CD4-positive, alpha-beta T cell treated with Interleukin-15 for 4 hours (primary cell): ENCODE measurements at regions not wholly inside any gene's neighbourhood (a gene's known extent, or its start where the extent isn't known, plus 50 kb on each side); places are given as distances from the start of the nearest gene placed in this dataset.

Source experiments
- DNase-seq: peaks from one replicate; pipeline ENCODE4 v3.0.0-alpha.2; 2020; ENCODE audit warnings: low spot score

DNA sequence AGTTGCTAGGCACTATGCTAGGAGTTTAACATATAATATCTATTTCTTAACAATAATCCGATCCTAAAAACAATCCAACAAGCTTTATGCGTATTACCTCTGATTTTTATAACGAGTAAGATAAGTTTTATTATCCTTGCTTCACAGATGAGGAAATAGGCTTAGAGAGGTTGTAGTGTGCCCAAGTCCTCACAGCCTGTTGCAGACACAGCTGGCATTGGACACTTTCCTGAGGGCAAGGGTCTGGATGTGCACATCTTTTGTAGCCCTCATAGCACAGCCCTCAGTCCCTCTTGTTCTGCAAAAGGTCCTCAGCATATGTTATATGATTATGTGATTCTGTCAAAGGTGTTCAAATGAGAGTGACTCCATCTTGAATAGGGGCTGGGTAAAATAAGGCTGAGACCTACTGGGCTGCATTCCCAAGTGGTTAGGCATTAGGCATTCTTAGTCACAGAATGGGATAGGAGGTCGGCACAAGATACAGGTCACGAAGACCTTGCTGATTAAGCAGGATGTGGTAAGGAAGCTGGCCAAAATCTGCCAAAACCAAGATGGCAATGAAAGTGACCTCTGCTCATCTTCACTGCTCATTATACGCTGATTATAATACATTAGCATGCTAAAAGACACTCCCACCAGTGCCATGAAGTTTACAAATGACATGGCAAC is 75.7 kb upstream of the F3 start:
- DNase-seq = no peak

GRCh38 chr1:94616506-94616905 is 74.9 kb upstream of the F3 start:
- DNase-seq = no peak

- no peak for DNase-seq
Observed at GRCh38 chr1:94614996-94615395, 73.4 kb upstream of the F3 start.

DNA sequence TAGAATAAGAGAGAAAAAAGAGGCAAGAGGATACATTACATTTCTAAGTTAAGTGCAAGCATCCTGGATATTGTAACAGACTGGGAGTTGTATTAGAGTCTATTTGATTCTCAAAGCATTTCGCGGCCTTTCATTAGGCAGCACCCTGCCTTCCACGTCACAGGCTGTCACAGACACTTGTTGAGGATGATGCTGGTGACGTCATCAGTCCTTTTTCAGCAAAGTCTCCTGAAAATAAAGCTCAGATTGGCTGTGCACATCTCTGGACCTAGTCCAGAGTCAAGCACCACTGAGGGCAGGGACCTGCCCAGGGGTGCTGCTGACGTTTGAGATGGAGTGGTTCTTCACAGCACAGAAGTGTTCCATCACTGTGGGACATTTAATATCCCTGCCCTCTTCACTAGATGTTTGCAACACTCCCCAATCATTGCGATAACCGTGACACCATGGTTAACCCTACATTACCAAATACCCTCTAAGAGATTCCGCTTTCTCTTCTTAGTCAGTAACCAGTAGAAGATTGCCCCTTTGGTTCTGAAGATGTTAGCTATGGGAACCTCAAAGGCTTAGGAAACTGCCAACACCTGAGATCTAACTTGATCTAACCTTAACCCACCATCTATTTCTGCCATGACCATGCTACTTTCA is 72.7 kb upstream of the F3 start:
- no peak for DNase-seq

DNA sequence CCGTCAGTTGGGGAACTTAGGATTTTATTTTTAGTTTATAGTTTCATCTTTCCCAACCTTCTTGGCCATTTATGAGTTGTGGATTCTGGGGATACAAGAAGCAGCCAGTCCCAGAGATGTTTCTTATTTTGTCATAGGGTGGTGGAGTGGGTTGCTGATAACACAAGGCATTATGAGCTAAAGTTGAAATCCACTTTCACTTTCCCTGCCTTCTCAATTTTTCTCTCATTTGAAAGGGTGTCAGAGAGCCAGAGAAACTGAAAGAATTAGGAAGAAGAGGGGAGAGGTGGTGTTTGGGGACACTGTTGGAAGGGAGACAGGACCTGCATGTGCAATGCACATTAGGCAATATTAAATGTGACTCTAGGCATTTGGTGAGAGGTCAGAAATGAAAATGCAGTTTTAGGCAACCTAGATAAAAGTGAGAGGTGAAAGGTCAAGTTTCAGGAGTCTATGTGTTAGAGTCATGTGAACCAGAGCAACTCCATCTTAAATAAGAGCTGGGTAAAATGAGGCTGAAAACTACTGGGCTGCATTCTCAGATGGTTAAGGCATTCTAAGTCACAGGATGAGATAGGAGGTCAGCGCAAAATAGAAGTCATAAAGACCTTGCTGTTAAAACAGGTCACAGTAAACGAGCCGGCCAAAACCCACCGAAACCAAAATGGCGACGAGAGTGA is 71.1 kb upstream of the F3 start:
- DNase-seq = no peak

DNA sequence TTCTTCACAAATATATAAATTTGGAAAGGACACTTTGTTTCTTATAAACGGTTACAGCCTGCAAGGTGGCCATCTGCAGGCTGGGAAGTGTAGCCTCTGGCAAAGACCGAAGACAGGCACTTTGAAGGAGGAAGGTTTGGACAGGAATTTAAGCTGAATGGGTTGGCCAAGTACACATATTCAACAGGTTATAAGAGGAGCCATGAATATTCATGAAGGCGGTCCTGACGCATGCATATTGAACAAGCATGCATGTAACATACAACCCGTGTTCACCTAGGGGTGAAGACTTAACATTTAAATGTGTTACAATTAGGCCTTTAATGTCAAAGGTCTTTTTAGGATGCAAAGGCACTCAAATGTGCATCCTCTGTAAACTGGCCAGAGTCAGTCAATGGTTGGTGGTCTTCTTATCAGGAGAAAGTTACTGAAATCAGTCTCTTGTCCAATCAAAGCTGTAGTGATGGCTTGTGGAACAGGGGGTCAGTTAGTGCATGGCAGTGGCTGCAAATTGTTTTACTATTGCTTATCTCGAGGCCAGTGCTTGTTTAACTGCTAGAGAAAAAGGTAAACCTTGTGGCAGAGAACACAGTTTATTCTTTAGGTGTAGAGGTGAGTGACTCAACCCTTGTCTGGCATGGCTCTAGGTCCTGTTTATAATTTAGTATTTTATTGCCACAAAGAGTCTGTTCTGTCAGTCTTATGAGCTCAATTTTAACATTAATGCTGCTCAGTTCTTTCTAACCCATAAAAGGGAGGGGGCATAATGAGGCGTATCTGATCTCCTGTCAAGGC is 70.3 kb upstream of the F3 start:
- DNase-seq = no peak

DNA sequence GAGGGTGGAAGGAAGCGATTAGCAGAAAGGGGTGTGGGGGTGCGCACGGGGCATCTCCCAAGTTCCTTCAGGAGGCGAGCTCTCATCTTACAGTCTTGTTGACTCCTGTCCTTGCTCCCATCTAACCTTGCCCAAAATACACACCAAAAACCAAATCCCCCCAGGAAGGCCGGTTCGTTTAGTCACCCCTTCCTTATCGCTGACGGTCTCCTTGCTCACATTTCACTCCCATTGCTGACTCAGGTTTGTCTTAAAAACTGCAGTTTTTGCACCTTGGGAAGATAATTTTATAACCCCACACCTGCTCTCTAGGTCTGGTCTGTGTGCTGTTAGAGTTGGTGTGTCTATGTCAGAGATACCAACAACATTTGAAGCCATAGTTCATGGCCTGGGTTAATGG is 68.1 kb upstream of the F3 start:
- DNase-seq = no peak

DNA sequence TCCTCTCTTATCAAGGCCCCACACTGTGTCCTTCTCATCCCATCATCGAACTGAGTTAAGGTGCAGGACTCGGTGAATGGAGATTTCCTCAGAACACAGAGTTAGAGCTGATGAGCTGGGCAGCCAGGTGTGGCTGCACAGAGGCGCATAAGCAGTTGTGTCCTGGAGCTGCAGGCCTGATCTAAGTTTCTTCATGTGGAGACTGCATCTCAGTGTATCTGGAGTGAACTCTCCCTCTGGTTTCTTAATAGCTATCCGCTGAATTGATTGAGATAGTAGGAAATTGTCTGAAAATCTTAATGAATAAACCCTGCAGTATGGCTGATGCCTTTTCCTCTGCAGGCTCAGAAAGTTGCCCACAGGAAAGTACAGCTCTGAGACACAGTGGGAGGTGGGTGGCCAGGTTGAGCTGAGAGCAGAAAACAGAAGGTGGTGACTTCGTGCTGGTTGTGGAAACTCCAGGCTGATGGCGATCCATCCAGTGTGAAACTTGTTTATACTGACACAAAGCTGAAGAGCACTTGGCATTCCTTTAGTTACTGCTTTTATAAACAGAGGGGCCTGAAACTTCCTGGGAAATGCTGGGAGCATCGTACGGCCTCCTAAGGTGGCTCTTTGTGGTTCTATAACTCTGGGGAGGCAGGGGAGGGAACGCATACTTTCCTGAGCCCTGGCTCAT is 67.4 kb upstream of the F3 start:
- no peak for DNase-seq

GRCh38 chr1:94608142-94608851 is 66.7 kb upstream of the F3 start:
- no peak for DNase-seq

GRCh38 chr1:94607398-94607797 is 65.8 kb upstream of the F3 start:
- DNase-seq = no peak

- DNase-seq = no peak
Observed at GRCh38 chr1:94606471-94606870, 64.9 kb upstream of the F3 start.

- no peak for DNase-seq
Observed at GRCh38 chr1:94603663-94604062, 62.1 kb upstream of the F3 start.

- DNase-seq = no peak
Observed at GRCh38 chr1:94602802-94603625, 61.5 kb upstream of the F3 start.

DNA sequence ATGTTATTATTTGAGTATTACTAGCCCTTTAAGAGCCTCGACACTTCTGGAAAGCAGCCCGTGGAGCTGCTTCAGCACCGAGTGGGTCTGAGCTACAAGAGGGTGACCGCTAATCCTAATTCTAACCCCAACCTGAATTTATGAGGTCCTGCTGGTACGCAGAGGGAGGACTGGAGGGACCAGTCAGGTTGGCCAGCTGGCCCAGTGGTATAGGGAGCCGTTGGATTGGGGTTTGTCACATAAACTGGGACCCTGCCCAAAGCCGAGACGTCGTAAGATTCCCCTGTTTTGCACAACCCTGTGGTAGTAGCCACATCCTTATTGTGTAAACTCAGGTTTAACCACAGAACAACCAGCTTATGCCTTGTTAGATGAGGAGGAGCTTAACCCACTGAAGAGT is 60.8 kb upstream of the F3 start:
- DNase-seq = peak; percentile 12

- DNase-seq = no peak
Observed at GRCh38 chr1:94600556-94600955, 59.0 kb upstream of the F3 start.

DNA sequence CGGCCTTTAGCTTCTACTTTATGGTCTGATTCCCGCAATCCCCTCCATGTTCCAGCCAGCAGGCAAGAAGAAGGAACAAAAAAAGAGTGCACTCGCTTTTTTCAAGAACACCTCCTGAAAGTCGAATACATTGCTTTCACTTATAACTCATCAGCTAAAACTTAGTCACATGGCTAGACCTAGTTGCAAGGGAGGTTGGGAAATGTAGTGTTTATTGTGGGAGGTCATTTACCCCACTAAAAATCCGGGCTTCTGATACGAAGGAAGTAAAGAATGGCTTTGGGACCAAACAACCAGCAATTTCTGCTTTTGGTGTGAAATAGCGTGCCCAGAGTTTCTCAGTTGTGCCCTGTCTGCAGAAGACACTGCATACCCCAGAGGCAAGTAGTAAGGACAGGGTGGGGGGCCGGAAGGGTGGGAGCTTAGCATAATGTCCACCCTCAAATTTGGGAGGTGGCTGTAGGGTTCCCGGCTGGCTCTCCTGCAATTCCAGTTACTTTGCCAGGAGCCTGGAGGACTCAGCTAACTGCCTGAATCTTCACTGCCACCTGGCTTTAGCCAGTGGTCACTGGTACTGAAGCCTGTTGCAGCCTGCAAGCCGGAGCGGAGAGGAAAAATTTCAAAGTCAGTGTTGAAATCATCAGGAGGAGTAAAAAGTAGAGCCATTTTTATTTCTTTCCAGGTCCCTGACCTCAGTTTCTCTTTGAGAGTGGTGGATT is 57.7 kb upstream of the F3 start:
- no peak for DNase-seq

DNA sequence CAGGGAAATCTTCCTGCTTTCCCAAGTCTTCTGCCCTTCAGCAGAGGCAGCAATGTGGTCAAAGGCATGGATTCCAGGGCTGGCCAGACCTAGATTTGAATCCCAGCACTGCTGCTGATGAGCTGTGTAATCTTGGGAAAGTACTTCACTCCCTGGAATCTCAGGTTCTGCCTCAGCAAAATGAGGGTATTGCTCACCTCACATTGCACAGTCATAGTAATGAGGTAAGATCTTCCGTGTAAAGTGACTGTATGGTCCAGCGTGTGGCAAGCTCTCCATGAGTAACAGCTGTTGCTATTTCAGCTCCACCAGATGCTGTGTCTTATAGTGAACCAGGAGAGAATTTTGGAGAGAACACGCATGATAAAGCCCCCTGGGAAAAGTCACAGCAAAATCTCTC is 56.1 kb upstream of the F3 start:
- DNase-seq = no peak

- DNase-seq = no peak
Observed at GRCh38 chr1:94596260-94596659, 54.7 kb upstream of the F3 start.

- no peak for DNase-seq
Observed at GRCh38 chr1:94595658-94596057, 54.1 kb upstream of the F3 start.

DNA sequence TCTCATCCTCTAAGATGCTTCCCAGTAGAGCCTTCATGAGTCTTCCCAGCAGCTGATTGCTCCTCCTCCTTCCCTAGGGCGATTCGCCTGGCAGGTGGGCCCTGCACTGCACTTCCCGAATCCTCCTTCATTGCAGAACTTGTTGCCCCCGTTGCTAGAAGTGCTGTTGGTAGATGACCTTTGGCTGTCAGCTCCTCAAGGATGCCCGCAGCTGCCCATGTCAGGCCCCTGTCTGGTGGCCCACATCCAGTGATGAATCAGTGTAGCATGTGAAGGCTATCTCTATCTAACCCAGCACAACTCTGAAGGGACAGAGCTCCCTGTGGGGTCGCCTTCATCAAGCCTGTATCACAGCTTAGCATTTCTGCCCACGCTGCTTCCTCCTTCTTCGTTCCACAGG is 52.1 kb upstream of the F3 start:
- no peak for DNase-seq
